Subcutaneous abdominal adipose tissue (tissue), 5 donors: ENCODE measurements at regions not wholly inside any gene's neighbourhood (a gene's known extent, or its start where the extent isn't known, plus 50 kb on each side); places are given as distances from the start of the nearest gene placed in this dataset.

Experiments used
- H3K27ac ChIP-seq: one replicate; pipeline ENCODE4 v1.7.0; 2013; ENCODE audit warnings: low read depth, mild to moderate bottlenecking, inconsistent platforms, low read length, moderate library complexity
- H3K27me3 ChIP-seq, 5 donors: one replicate each; pipeline ENCODE4 v1.7.0; 2013; ENCODE audit warnings: low read length in 5 of 5, inconsistent platforms in 1 of 5; ENCODE audit not compliant: control insufficient read depth in 5 of 5, insufficient read depth in 4 of 5
- H3K36me3 ChIP-seq, 5 donors: one replicate each; pipeline ENCODE4 v1.7.0; 2013; ENCODE audit warnings: low read length in 5 of 5; ENCODE audit not compliant: control insufficient read depth in 5 of 5, insufficient read depth in 5 of 5
- H3K4me1 ChIP-seq, 5 donors: one replicate each; pipeline ENCODE4 v1.7.0; 2013; ENCODE audit warnings: low read length in 5 of 5, mild to moderate bottlenecking in 3 of 5, moderate library complexity in 1 of 5; ENCODE audit not compliant: control insufficient read depth in 5 of 5, insufficient read depth in 5 of 5
- H3K4me3 ChIP-seq, 5 donors: one replicate each; pipeline ENCODE4 v1.7.0; 2013; ENCODE audit warnings: low read length in 5 of 5, low read depth in 1 of 5
- H3K9ac ChIP-seq, 5 donors: one replicate each; pipeline ENCODE4 v1.7.0; 2013; ENCODE audit warnings: low read length in 5 of 5, mild to moderate bottlenecking in 4 of 5, moderate library complexity in 3 of 5
- H3K9me3 ChIP-seq, 5 donors: one replicate each; pipeline ENCODE4 v1.7.0; 2013; ENCODE audit warnings: low read length in 5 of 5; ENCODE audit not compliant: control insufficient read depth in 5 of 5
- donor health status: healthy.
- donor health status: healthy.
- donor health status: healthy.
- donor health status: healthy.
- donor health status: healthy.

GRCh38 chr1:175884369-175884768, 141.0 kb upstream of the TNR start:
- Histone ChIP-seq H3K9me3 (no peaks in the 10 kb centered on the region), H3K36me3 (no peaks in the 10 kb centered on the region), H3K4me1 (peaks cover 0 to 14% (median 10%) of the 10 kb centered on the region in 5 donors), H3K27ac (no peak overlapping the region), H3K27me3 (no peaks in the 10 kb centered on the region), H3K4me3 (no peak overlapping the region), H3K9ac (no peak overlapping the region)

- Histone ChIP-seq H3K36me3 (no peaks in the 10 kb centered on the region), H3K9ac (no peak overlapping the region), H3K4me1 (peaks cover 5 to 18% (median 14%) of the 10 kb centered on the region in 5 donors), H3K27ac (no peak overlapping the region), H3K9me3 (no peaks in the 10 kb centered on the region), H3K27me3 (no peaks in the 10 kb centered on the region), H3K4me3 (no peak overlapping the region)
These were observed 138.8 kb upstream of the TNR start for GRCh38 chr1:175882192-175882591.

- peaks cover 5 to 22% (median 16%) of the 10 kb centered on the region in 5 donors for H3K4me1 ChIP-seq
- H3K4me3 ChIP-seq, result no peak overlapping the region
- H3K9ac ChIP-seq, result no peak overlapping the region
These were observed 138.0 kb upstream of the TNR start for GRCh38 chr1:175881246-175881976.

DNA sequence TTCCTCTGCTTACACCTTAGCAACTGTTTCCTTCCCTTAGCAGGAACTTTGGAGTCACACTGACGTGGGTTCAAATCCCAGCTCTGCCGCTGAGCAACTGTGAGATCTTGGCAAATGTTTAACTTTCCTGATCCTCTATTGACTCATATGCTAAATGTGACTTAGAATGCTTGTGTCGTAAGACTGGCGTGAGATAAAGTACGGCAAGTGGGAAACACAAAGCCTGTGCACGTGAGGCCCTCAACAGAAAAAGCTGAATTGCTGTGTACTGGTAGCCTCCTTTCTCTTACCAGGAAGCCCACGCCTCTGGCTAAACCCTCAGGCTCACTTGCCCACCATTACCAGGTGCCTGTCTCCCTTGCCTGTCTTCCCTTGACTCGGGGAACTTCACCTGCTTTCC, 135.4 kb upstream of the TNR start:
- H3K4me1 ChIP-seq, result peaks cover 5 to 22% (median 14%) of the 10 kb centered on the region in 5 donors
- no peaks in the 10 kb centered on the region for H3K36me3 ChIP-seq
- no peak overlapping the region for H3K4me3 ChIP-seq
- no peaks in the 10 kb centered on the region for H3K9me3 ChIP-seq
- H3K27ac ChIP-seq, result no peak overlapping the region
- H3K9ac ChIP-seq, result no peak overlapping the region
- no peaks in the 10 kb centered on the region for H3K27me3 ChIP-seq

More at GRCh38 chr1:175881246-175881976, 138.0 kb upstream of the TNR start:
- no peaks in the 10 kb centered on the region for H3K36me3 ChIP-seq
- no peaks in the 10 kb centered on the region for H3K9me3 ChIP-seq
- H3K27ac ChIP-seq, result no peak overlapping the region
- H3K27me3 ChIP-seq, result no peaks in the 10 kb centered on the region

DNA sequence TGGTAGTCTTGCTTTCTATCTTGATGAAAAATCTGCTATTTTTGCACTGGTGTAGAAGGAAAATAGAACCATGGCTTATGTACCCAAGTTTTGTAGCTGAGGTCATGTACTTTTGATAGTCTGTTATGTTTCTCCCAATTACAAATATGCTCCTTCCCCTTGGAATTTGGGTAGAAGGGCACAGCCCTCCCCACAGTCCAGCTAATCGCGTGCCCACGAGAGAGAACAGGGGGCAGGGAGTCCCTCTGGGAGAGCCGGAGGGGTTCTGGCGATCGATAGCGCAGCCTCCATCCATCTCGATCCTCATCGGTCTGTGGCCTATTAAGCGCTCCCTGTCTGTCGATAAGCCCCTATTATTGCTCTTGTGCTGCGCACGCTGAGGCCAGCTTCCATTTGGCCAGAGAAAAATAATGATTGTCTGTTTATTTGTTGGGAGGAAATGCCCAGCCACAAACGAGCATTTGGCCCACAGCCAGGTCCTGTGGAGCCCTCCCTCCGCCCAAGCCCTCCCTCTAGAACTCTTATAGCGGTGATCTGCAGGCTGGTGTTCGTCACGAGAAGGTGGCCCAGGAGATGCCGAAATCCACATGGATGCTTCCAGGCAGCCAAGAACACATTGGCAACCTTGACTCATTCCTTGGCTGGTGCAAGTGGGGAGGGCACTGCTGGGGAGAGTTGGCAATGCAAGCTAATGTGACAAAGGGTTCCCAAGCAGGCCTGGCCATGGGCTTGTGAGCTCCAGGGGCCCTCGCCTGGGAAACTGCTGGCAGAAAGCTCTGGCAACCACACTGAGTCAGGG, 134.7 kb upstream of the TNR start:
- H3K36me3 ChIP-seq, result no peaks in the 10 kb centered on the region
- H3K4me1 ChIP-seq, result peaks cover 5 to 26% (median 14%) of the 10 kb centered on the region in 5 donors
- H3K9ac ChIP-seq, result peak overlapping the region in 2 of 5 donors; percentile 20 to 23
- peak overlapping the region; percentile 60 for H3K27ac ChIP-seq
- no peak overlapping the region for H3K4me3 ChIP-seq
- no peaks in the 10 kb centered on the region for H3K9me3 ChIP-seq
- H3K27me3 ChIP-seq, result no peaks in the 10 kb centered on the region

DNA sequence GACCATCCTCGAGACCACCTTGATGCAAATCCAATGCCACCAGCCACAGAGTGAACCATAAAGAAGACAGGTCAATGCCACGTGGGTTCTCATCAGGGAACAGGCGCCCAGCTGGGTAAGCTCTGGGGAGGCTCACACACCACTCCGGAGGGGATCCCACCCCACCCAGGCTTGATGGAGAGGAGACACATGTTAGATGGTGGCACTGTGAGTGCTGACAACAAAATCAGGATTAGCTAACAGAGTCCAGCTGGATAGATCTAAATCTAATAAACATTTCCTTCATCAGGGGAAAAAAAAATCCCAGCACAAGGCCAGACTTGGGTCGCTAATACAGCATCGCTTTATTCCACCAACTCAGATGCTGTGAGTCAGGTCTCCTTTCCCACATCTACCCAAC, 132.2 kb upstream of the TNR start:
- no peak overlapping the region for H3K9ac ChIP-seq
- no peak overlapping the region for H3K4me3 ChIP-seq
- H3K9me3 ChIP-seq, result no peaks in the 10 kb centered on the region
- H3K4me1 ChIP-seq, result peaks cover 5 to 27% (median 14%) of the 10 kb centered on the region in 5 donors
- H3K27me3 ChIP-seq, result no peaks in the 10 kb centered on the region
- H3K36me3 ChIP-seq, result no peaks in the 10 kb centered on the region
- no peak overlapping the region for H3K27ac ChIP-seq

DNA sequence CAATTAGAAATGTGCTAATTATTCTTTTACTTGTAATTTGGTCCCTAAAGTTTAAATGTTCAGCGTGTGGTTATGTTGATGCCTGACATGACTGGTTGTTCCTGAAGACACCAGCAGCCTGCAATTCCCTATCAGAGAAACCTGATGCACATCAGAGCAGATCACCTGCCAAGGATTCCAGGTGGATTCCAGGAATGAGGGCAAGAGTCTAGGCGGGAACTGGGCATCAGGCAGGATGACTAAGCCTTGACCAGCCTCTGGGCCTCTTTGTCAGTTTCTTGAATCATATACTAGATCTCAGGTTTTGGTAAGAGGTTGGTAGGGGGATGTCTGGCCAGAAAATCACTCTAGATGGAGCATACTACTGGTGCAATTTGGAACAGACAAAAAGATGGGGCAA, 130.7 kb upstream of the TNR start:
- Histone ChIP-seq H3K9me3 (no peaks in the 10 kb centered on the region), H3K36me3 (no peaks in the 10 kb centered on the region), H3K4me3 (no peak overlapping the region), H3K9ac (no peak overlapping the region), H3K27ac (no peak overlapping the region), H3K4me1 (peaks cover 5 to 32% (median 14%) of the 10 kb centered on the region in 5 donors), H3K27me3 (no peaks in the 10 kb centered on the region)

- Histone ChIP-seq H3K36me3 (no peaks in the 10 kb centered on the region), H3K4me3 (no peak overlapping the region), H3K9ac (no peak overlapping the region), H3K4me1 (peaks cover 1 to 26% (median 14%) of the 10 kb centered on the region in 5 donors), H3K27me3 (no peaks in the 10 kb centered on the region), H3K27ac (no peak overlapping the region), H3K9me3 (no peaks in the 10 kb centered on the region)
These were observed 130.0 kb upstream of the TNR start for GRCh38 chr1:175873290-175873935.

DNA sequence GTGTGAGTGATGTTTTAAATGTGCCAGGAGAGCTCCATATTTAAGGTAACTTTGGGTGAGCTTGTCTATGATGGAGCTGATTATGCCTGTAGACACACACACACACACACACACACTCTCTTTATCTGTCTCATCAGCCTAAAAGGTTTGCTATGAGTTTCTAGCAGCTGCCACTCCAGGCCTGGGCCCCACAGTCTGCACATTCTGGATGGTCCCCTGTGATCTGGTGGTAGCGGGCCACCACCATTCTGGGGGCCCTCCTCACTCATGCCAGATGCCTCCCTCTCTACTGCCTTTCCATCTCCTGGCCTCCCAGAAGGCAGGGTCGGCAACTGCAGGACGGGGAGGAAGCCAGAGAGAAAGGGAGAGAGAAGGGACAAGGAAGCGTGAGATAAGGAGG, 129.2 kb upstream of the TNR start:
- Histone ChIP-seq H3K4me3 (no peak overlapping the region), H3K9me3 (no peaks in the 10 kb centered on the region), H3K36me3 (no peaks in the 10 kb centered on the region), H3K27me3 (no peaks in the 10 kb centered on the region), H3K9ac (no peak overlapping the region), H3K4me1 (peaks cover 0 to 19% (median 7%) of the 10 kb centered on the region in 5 donors), H3K27ac (no peak overlapping the region)

DNA sequence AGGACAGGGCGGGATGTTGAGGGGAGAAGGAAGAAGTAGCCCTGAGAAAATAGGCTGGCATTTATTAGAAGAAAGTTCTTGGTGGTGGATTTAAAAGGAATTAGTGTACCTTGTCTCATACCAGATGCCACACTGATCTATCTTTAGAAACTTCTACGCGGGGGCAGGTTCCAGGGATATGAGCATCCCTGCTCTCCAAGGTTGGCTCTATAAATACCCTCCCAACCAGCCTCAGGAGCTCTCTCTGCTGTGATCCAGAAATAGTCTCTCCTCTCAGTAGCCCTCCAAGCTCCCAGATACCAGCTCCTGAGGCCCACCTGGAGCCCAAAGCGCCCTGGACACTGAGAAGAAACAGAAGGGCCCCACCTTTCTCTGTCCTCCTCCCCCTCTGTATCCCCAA, 128.3 kb upstream of the TNR start:
- Histone ChIP-seq H3K27me3 (no peaks in the 10 kb centered on the region), H3K36me3 (no peaks in the 10 kb centered on the region), H3K4me3 (no peak overlapping the region), H3K9ac (no peak overlapping the region), H3K9me3 (no peaks in the 10 kb centered on the region), H3K4me1 (peaks cover 0 to 11% (median 0%) of the 10 kb centered on the region in 5 donors), H3K27ac (no peak overlapping the region)
